Endothelial cell (in vitro differentiated cells): ENCODE measurements at regions not wholly inside any gene's neighbourhood (a gene's known extent, or its start where the extent isn't known, plus 50 kb on each side); places are given as distances from the start of the nearest gene placed in this dataset.

Experiments
- DNase-seq: peaks from one replicate; pipeline ENCODE4 v3.0.0; 2021; ENCODE audit warnings: low spot score
- H3K27ac Mint-ChIP-seq: one replicate; pipeline ENCODE4 v1.8.0; 2021; ENCODE audit warnings: mixed read lengths, inconsistent platforms; ENCODE audit not compliant: unreplicated experiment
- H3K27me3 Mint-ChIP-seq: one replicate; pipeline ENCODE4 v1.8.0; 2021; ENCODE audit warnings: mild to moderate bottlenecking, moderate library complexity, mixed read lengths, inconsistent platforms; ENCODE audit not compliant: unreplicated experiment
- H3K36me3 Mint-ChIP-seq: one replicate; pipeline ENCODE4 v1.8.0; 2021; ENCODE audit warnings: mild to moderate bottlenecking, low read depth, mixed read lengths, inconsistent platforms; ENCODE audit not compliant: unreplicated experiment
- H3K4me1 Mint-ChIP-seq: one replicate; pipeline ENCODE4 v1.8.0; 2021; ENCODE audit warnings: mild to moderate bottlenecking, mixed read lengths, inconsistent platforms; ENCODE audit not compliant: unreplicated experiment
- H3K4me3 Mint-ChIP-seq: one replicate; pipeline ENCODE4 v1.8.0; 2021; ENCODE audit warnings: mild to moderate bottlenecking, mixed read lengths, inconsistent platforms; ENCODE audit not compliant: unreplicated experiment
- H3K9me3 Mint-ChIP-seq: one replicate; pipeline ENCODE4 v1.8.0; 2021; ENCODE audit warnings: mixed read lengths, inconsistent platforms; ENCODE audit not compliant: unreplicated experiment
- TF ChIP-seq, protein P1 (sequence below): fragments of 200-600 bp; sonication (generic); IDR thresholded peaks from one replicate; pipeline ENCODE4 v1.5.0; 2021; ENCODE audit warnings: antibody characterized with exemption; ENCODE audit not compliant: unreplicated experiment

DNA sequence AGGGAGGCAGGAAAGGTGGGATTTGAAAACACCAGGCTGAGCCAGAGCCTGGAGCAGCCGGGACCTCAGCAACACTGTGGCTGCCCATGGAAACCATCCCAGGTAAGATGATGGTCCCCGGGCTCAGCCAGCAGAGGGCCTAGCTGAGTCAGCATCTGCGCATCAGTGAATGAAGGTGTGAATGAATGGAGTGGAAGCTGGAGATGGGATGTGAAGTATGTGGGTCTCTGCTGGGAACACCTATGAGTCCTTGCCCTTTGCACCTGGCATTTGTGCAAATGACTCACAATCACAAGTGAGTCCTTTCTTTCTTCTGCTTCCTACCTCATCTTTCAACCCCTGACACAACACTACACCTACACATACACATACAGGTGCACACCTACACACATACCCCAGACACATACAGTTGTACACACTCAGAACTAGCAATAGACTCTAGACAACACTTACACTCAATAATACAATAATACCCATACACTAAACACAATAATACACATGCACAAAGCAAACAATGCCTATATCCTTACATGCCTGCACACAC is 62.8 kb upstream of the PRDM11 start:
- Mint-ChIP-seq H3K27ac (peak overlapping the region; percentile 2), H3K4me3 (no peak overlapping the region), H3K27me3 (peaks cover 8% of the 10 kb centered on the region), H3K4me1 (peaks cover 33% of the 10 kb centered on the region), H3K9me3 (no peaks in the 10 kb centered on the region), H3K36me3 (peaks cover 5% of the 10 kb centered on the region)
- TF ChIP-seq, protein P1, sequence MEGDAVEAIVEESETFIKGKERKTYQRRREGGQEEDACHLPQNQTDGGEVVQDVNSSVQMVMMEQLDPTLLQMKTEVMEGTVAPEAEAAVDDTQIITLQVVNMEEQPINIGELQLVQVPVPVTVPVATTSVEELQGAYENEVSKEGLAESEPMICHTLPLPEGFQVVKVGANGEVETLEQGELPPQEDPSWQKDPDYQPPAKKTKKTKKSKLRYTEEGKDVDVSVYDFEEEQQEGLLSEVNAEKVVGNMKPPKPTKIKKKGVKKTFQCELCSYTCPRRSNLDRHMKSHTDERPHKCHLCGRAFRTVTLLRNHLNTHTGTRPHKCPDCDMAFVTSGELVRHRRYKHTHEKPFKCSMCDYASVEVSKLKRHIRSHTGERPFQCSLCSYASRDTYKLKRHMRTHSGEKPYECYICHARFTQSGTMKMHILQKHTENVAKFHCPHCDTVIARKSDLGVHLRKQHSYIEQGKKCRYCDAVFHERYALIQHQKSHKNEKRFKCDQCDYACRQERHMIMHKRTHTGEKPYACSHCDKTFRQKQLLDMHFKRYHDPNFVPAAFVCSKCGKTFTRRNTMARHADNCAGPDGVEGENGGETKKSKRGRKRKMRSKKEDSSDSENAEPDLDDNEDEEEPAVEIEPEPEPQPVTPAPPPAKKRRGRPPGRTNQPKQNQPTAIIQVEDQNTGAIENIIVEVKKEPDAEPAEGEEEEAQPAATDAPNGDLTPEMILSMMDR: no peak
- no peak for DNase-seq

DNA sequence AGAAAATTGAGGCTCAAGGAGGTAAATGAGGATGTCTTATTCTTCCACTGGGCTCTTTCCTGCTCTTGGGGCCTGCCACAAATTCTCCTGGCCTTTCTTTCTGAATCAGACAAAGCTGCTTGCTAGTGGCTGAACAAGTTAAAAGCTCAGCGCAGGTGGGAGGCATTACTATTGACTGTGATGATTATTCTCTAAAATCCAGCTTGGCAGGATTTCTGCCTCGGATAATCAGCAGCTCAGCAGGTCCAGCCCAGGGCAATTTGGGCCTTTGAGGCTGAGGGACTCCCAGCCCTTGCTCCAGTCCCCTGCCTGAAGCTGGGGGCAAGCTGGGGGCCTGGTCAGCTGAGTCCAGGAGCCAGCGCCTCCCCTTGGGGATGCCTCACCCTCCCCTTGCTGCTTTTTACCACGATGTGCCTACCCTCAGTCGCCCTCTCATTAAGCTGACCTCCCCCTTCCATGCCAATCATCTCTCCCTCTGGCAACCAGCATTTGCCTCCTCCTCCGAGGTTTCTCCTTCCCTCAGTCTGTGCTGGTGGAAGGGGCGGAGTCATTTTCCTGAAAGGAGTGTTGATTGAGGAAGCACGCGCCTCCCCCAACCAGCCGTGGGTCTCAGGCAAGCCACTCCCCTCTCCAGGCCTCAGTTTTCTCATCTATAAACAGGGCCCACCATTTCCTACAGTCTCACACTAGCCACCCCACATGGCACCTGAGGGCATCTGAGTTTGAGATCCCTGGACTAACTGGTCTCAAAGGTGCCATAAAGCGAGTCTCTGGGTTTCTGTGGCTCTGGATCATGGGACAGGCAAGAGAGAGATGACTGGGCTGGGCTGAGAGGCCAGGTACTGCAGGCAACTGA is 60.6 kb upstream of the PRDM11 start:
- no peak overlapping the region for H3K4me3 Mint-ChIP-seq
- H3K36me3 Mint-ChIP-seq: peaks cover 5% of the 10 kb centered on the region
- no peak for DNase-seq
- peaks cover 7% of the 10 kb centered on the region for H3K27me3 Mint-ChIP-seq
- peak overlapping the region; percentile 0 for H3K27ac Mint-ChIP-seq
- H3K9me3 Mint-ChIP-seq: no peaks in the 10 kb centered on the region
- peaks cover 22% of the 10 kb centered on the region for H3K4me1 Mint-ChIP-seq
- TF ChIP-seq, protein P1: no peak

DNA sequence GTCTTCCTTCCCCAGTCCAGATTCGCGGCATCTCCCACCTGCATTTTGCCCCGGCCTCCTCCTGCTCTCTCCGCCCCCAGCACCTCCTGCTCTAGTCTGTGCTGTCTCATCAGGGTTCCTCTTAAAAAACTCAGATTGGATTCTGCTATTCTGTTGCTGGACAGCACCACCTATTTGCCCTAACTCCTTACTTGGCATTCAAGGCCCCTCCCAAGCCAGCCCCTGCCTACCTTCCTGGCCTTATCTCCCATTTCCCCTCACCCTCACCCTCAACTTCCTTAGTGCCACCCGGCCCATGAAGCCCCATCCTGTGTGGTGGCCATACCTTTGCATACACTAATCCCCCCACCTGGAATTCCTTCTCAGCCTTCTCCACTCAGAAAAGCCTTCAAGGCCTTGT is 59.9 kb upstream of the PRDM11 start:
- H3K27me3 Mint-ChIP-seq: peaks cover 7% of the 10 kb centered on the region
- H3K36me3 Mint-ChIP-seq: peaks cover 5% of the 10 kb centered on the region
- H3K4me1 Mint-ChIP-seq: peaks cover 21% of the 10 kb centered on the region
- no peak overlapping the region for H3K4me3 Mint-ChIP-seq
- TF ChIP-seq, protein P1: no peak
- no peak for DNase-seq
- H3K27ac Mint-ChIP-seq: no peak overlapping the region
- H3K9me3 Mint-ChIP-seq: no peaks in the 10 kb centered on the region

DNA sequence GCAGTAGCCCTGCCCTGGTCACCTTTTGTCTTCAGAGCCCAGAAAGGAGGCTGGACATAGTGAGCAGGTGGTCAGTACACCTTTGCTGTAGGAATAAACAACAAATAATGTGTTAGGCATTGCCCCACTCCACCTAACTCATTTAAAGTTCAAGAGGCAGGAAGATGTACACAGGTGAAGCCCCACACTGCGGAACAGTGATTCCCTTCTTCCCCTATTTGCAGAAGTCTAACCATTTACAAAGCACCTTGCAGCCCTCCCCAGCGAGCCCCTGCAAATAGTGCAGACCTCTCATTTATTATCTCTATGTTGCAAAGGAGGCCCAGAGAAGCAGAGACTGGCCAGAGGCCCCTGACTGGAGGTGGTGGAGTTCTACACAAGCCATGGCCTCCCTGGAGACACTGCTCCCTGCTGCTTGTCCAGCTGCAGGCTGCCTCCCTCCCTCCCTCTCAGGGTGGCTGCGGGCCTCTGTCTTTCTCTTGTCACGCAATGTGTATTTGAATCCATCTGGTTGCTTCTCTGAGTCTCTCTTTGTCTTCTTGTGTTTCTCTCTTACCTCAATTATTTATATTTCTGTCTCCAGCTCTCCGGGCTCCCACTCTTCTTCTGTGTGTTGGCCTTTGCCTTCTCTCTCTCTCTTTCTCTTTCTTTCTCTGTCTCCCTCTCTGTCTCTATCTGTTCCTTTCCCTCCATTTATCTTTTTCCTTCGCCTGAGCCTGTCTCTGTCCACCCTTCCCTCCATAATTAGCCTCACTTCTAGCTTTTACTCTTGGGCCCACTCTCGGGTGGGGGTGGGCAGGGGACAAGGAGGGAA is 59.1 kb upstream of the PRDM11 start:
- H3K9me3 Mint-ChIP-seq: no peaks in the 10 kb centered on the region
- no peak overlapping the region for H3K4me3 Mint-ChIP-seq
- DNase-seq: no peak
- H3K4me1 Mint-ChIP-seq: peaks cover 28% of the 10 kb centered on the region
- peaks cover 6% of the 10 kb centered on the region for H3K27me3 Mint-ChIP-seq
- TF ChIP-seq, protein P1: no peak
- H3K27ac Mint-ChIP-seq: no peak overlapping the region
- peaks cover 5% of the 10 kb centered on the region for H3K36me3 Mint-ChIP-seq

DNA sequence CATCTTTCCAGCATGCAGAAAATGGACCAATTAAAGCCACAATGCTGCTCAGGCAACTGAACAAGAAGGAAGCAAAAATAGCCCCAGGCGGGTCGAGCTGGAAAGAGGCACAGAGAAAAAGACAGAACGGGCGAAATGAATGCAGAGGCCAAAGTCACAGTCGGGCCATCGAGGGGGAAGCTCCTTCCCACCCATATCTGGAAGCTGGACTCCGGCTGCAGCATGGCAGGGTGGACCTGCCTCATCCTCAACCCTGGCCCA is 58.6 kb upstream of the PRDM11 start:
- Mint-ChIP-seq H3K4me1 (peaks cover 24% of the 10 kb centered on the region), H3K27ac (no peak overlapping the region), H3K4me3 (no peak overlapping the region)

More for the DNA sequence above, 58.6 kb upstream of the PRDM11 start:
- Mint-ChIP-seq H3K36me3 (peaks cover 5% of the 10 kb centered on the region), H3K9me3 (no peaks in the 10 kb centered on the region), H3K27me3 (peaks cover 1% of the 10 kb centered on the region)
- TF ChIP-seq, protein P1: no peak
- DNase-seq: no peak
